ENCODE measurements at regions not wholly inside any gene's neighbourhood (a gene's known extent, or its start where the extent isn't known, plus 50 kb on each side); places are given as distances from the start of the nearest gene placed in this dataset.

- no peak for TF ChIP-seq ZNF449 (tag by site-specific recombination; IDR thresholded peaks at IDR 0.05)
- no peak for TF ChIP-seq BCL11B (tag by site-specific recombination; IDR thresholded peaks at IDR 0.05; ENCODE audit: low read depth)
- TF ChIP-seq ZNF645 (tag by site-specific recombination; IDR thresholded peaks at IDR 0.05), result no peak
- no peak for TF ChIP-seq ZFHX2 (tag by site-specific recombination; conservative IDR thresholded peaks at IDR 0.05)
- no peak for TF ChIP-seq KLF1 (tag by site-specific recombination; IDR thresholded peaks at IDR 0.05)
- no peak for TF ChIP-seq ZNF311 (tag by site-specific recombination; IDR thresholded peaks at IDR 0.05; ENCODE audit: borderline replicate concordance)
Measured at GRCh38 chr7:52826515-52827265, 208.7 kb upstream of the POM121L12 start (continued).

- ChIA-PET POLR2A (no interaction called here), CTCF (interaction anchor here (0.7 kb wide), 1 partner anchor 422 kb away, joined by 3 read pairs; no protein-coding TSS in a partner anchor)
- Histone ChIP-seq H3K27ac (ENCODE audit: extremely low read depth, low read depth, low read length) (no peak overlapping the region), H3K4me3 (ENCODE audit: low read depth, low read length) (no peak overlapping the region), H3K4me1 (ENCODE audit: control insufficient read depth, insufficient read depth, low read length) (no peaks in the 10 kb centered on the region), H3K36me3 (ENCODE audit: control insufficient read depth in 2 of 2, insufficient read depth in 1 of 2, low read length in 2 of 2) (no peaks in the 10 kb centered on the region), H3K9me3 (ENCODE audit: control insufficient read depth, insufficient read depth, low read depth, low read length) (no peaks in the 10 kb centered on the region)
- no peak for TF ChIP-seq ZNF112 (tag by site-specific recombination; IDR thresholded peaks at IDR 0.05)
- TF ChIP-seq ZNF175 (tag by site-specific recombination; IDR thresholded peaks at IDR 0.05), result no peak
- TF ChIP-seq REPIN1 (tag by site-specific recombination; IDR thresholded peaks at IDR 0.05; ENCODE audit: low read depth), result no peak
- TF ChIP-seq ZNF433 (tag by site-specific recombination; IDR thresholded peaks at IDR 0.05; ENCODE audit: low read depth), result no peak
- TF ChIP-seq ZFP3 (tag by site-specific recombination; IDR thresholded peaks at IDR 0.05; ENCODE audit: low read depth), result no peak
- no peak for TF ChIP-seq ZNF292 (tag by site-specific recombination; IDR thresholded peaks at IDR 0.05; ENCODE audit: borderline replicate concordance, low read depth)
Measured at GRCh38 chr7:52825611-52826010, 209.8 kb upstream of the POM121L12 start.

GRCh38 chr7:52811537-52811936 lies 223.9 kb upstream of the POM121L12 start:
- POLR2A ChIA-PET, result no interaction called here
- TF ChIP-seq ZNF133 (tag by site-specific recombination; IDR thresholded peaks at IDR 0.05) (no peak), ZNF274 (IDR thresholded peaks at IDR 0.05; ENCODE audit: low read length) (no peak), ZNF274 (tag by site-specific recombination; IDR thresholded peaks at IDR 0.05; ENCODE audit: borderline replicate concordance) (no peak), ZNF146 (tag by site-specific recombination; IDR thresholded peaks at IDR 0.05) (no peak), ZNF121 (tag by site-specific recombination; IDR thresholded peaks at IDR 0.05) (no peak), ZNF626 (tag by site-specific recombination; IDR thresholded peaks at IDR 0.05) (no peak), YY2 (tag by site-specific recombination; IDR thresholded peaks at IDR 0.05) (no peak)
- Histone ChIP-seq H3K4me1 (ENCODE audit: control insufficient read depth, insufficient read depth, low read length) (no peaks in the 10 kb centered on the region), H3K4me3 (ENCODE audit: low read depth, low read length) (no peak overlapping the region), H3K36me3 (ENCODE audit: control insufficient read depth in 2 of 2, insufficient read depth in 1 of 2, low read length in 2 of 2) (no peaks in the 10 kb centered on the region), H3K27ac (ENCODE audit: extremely low read depth, low read depth, low read length) (no peak overlapping the region), H3K9me3 (ENCODE audit: control insufficient read depth, insufficient read depth, low read depth, low read length) (no peaks in the 10 kb centered on the region)
- CTCF ChIA-PET, result no interaction called here

- POLR2A ChIA-PET, result no interaction called here
- Histone ChIP-seq H3K4me3 (ENCODE audit: low read depth, low read length) (no peak overlapping the region), H3K27ac (ENCODE audit: extremely low read depth, low read depth, low read length) (no peak overlapping the region), H3K4me1 (ENCODE audit: control insufficient read depth, insufficient read depth, low read length) (no peaks in the 10 kb centered on the region), H3K36me3 (ENCODE audit: control insufficient read depth in 2 of 2, insufficient read depth in 1 of 2, low read length in 2 of 2) (no peaks in the 10 kb centered on the region), H3K9me3 (ENCODE audit: control insufficient read depth, insufficient read depth, low read depth, low read length) (no peaks in the 10 kb centered on the region)
- CTCF ChIA-PET, result no interaction called here
- TF ChIP-seq ZNF692 (tag by site-specific recombination; IDR thresholded peaks at IDR 0.05), result no peak
- TF ChIP-seq GLI4 (tag by site-specific recombination; IDR thresholded peaks at IDR 0.05), result no peak
- no peak for TF ChIP-seq ZNF138 (tag by site-specific recombination; IDR thresholded peaks at IDR 0.05; ENCODE audit: borderline replicate concordance)
- no peak for TF ChIP-seq BCL11A (tag by site-specific recombination; IDR thresholded peaks at IDR 0.05; ENCODE audit: low read depth)
- TF ChIP-seq ZBTB8A (tag by site-specific recombination; IDR thresholded peaks at IDR 0.05), result no peak
- TF ChIP-seq ZNF747 (tag by site-specific recombination; IDR thresholded peaks at IDR 0.05), result no peak
- TF ChIP-seq ZNF266 (tag by site-specific recombination; IDR thresholded peaks at IDR 0.05; ENCODE audit: low read depth), result no peak
- no peak for TF ChIP-seq ZNF558 (tag by site-specific recombination; IDR thresholded peaks at IDR 0.05)
- no peak for TF ChIP-seq ZSCAN30 (tag by site-specific recombination; IDR thresholded peaks at IDR 0.05)
Measured at GRCh38 chr7:52799817-52800216, 235.6 kb upstream of the POM121L12 start.

All from HEK293 (cell line).